Upper lobe of right lung (tissue), 1 donor: ENCODE measurements at regions not wholly inside any gene's neighbourhood (a gene's known extent, or its start where the extent isn't known, plus 50 kb on each side); places are given as distances from the start of the nearest gene placed in this dataset.

Experiments used
- ATAC-seq: fragments of 200-7000 bp; cut with Tn5 transposase; one replicate; pipeline ENCODE4 v1.9.1; 2020; ENCODE audit warnings: mild to moderate bottlenecking, moderate library complexity
- DNase-seq: peaks from one replicate; pipeline ENCODE4 v3.0.0-alpha.2; 2020
- H3K27ac ChIP-seq: fragments of 200-600 bp; one replicate; pipeline ENCODE4 v1.8.0; 2022
- H3K27me3 ChIP-seq: fragments of 200-600 bp; one replicate; pipeline ENCODE4 v1.8.0; 2022; ENCODE audit warnings: mild to moderate bottlenecking
- H3K36me3 ChIP-seq: fragments of 200-600 bp; one replicate; pipeline ENCODE4 v1.8.0; 2022
- H3K4me1 ChIP-seq: fragments of 200-600 bp; one replicate; pipeline ENCODE4 v1.8.0; 2022
- H3K4me3 ChIP-seq: fragments of 200-600 bp; one replicate; pipeline ENCODE4 v1.8.0; 2022; ENCODE audit warnings: mild to moderate bottlenecking
- H3K9me3 ChIP-seq: fragments of 200-600 bp; one replicate; pipeline ENCODE4 v1.8.0; 2022
- intact Hi-C: fragments of 100-400 bp; cut with DNase I; formaldehyde crosslinking; loops from one replicate; pipeline ENCODE4 v1.11.0; 2022
- TF ChIP-seq, protein P1 (sequence below): fragments of 200-600 bp; IDR thresholded peaks from one replicate; pipeline ENCODE4 v1.8.0; 2022; ENCODE audit warnings: antibody characterized with exemption
- donor health status: DM: no; HTN: yes; CAD: no; lungs with severe emphysema.

- H3K4me1 ChIP-seq = no peaks in the 10 kb centered on the region
- H3K27ac ChIP-seq = no peak overlapping the region
- intact Hi-C loops = no loop called here
- H3K36me3 ChIP-seq = no peaks in the 10 kb centered on the region
- no peak overlapping the region for H3K4me3 ChIP-seq
- no peak for ATAC-seq
- TF ChIP-seq, protein P1, sequence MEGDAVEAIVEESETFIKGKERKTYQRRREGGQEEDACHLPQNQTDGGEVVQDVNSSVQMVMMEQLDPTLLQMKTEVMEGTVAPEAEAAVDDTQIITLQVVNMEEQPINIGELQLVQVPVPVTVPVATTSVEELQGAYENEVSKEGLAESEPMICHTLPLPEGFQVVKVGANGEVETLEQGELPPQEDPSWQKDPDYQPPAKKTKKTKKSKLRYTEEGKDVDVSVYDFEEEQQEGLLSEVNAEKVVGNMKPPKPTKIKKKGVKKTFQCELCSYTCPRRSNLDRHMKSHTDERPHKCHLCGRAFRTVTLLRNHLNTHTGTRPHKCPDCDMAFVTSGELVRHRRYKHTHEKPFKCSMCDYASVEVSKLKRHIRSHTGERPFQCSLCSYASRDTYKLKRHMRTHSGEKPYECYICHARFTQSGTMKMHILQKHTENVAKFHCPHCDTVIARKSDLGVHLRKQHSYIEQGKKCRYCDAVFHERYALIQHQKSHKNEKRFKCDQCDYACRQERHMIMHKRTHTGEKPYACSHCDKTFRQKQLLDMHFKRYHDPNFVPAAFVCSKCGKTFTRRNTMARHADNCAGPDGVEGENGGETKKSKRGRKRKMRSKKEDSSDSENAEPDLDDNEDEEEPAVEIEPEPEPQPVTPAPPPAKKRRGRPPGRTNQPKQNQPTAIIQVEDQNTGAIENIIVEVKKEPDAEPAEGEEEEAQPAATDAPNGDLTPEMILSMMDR = no peak
- no peaks in the 10 kb centered on the region for H3K9me3 ChIP-seq
- DNase-seq = no peak
- H3K27me3 ChIP-seq = no peaks in the 10 kb centered on the region
Observed at GRCh38 chrX:14359727-14360126, 169.6 kb upstream of the GLRA2 start.

GRCh38 chrX:14359316-14359715 is 170.0 kb upstream of the GLRA2 start:
- Histone ChIP-seq H3K4me1 (no peaks in the 10 kb centered on the region), H3K27me3 (no peaks in the 10 kb centered on the region), H3K27ac (no peak overlapping the region), H3K36me3 (no peaks in the 10 kb centered on the region), H3K4me3 (no peak overlapping the region), H3K9me3 (no peaks in the 10 kb centered on the region)
- TF ChIP-seq, protein P1 = no peak
- intact Hi-C loops = no loop called here
- ATAC-seq (no peak), DNase-seq (no peak)

- TF ChIP-seq, protein P1 = no peak
- Histone ChIP-seq H3K27me3 (no peaks in the 10 kb centered on the region), H3K36me3 (no peaks in the 10 kb centered on the region), H3K4me3 (no peak overlapping the region), H3K4me1 (no peaks in the 10 kb centered on the region), H3K9me3 (no peaks in the 10 kb centered on the region), H3K27ac (no peak overlapping the region)
- no peak for ATAC-seq
- intact Hi-C loops = no loop called here
- no peak for DNase-seq
Observed at GRCh38 chrX:14357314-14357713, 172.0 kb upstream of the GLRA2 start.

DNA sequence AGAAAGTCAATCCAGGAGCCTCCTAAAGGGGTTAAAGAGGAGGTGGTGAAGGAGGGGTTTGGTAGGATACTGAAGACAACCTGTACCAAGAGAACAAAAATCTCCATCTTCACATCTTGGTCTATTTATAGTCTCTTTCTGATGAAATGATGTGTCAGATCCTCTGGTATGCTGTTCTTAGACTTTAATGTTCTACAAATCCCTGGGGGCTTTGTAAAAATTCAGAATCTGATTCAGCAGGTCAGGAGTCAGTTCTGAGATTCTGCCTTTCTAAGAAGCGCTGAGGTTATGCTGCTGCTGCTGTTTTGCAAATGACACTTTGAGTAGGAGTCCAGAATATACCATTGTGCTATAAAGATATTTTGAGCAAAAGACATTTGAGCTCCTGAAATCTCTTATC is 172.9 kb upstream of the GLRA2 start:
- intact Hi-C loops = no loop called here
- Histone ChIP-seq H3K4me1 (no peaks in the 10 kb centered on the region), H3K9me3 (no peaks in the 10 kb centered on the region), H3K27ac (no peak overlapping the region), H3K36me3 (no peaks in the 10 kb centered on the region), H3K27me3 (no peaks in the 10 kb centered on the region), H3K4me3 (no peak overlapping the region)
- no peak for DNase-seq
- no peak for ATAC-seq
- TF ChIP-seq, protein P1 = no peak

- H3K9me3 ChIP-seq = no peaks in the 10 kb centered on the region
- no peaks in the 10 kb centered on the region for H3K36me3 ChIP-seq
- no peak overlapping the region for H3K27ac ChIP-seq
- no peak overlapping the region for H3K4me3 ChIP-seq
- no peaks in the 10 kb centered on the region for H3K27me3 ChIP-seq
- intact Hi-C loops = no loop called here
- ATAC-seq (no peak), DNase-seq (no peak)
- H3K4me1 ChIP-seq = no peaks in the 10 kb centered on the region
- TF ChIP-seq, protein P1 = no peak
Observed at GRCh38 chrX:14355556-14355955, 173.8 kb upstream of the GLRA2 start.

GRCh38 chrX:14354521-14354920 is 174.8 kb upstream of the GLRA2 start:
- no peaks in the 10 kb centered on the region for H3K9me3 ChIP-seq
- H3K36me3 ChIP-seq = no peaks in the 10 kb centered on the region
- no peak overlapping the region for H3K4me3 ChIP-seq
- no peaks in the 10 kb centered on the region for H3K4me1 ChIP-seq
- DNase-seq (no peak), ATAC-seq (no peak)
- H3K27ac ChIP-seq = no peak overlapping the region
- no peaks in the 10 kb centered on the region for H3K27me3 ChIP-seq
- intact Hi-C loops = no loop called here
- TF ChIP-seq, protein P1 = no peak
